Caco-2 (cell line): ENCODE measurements at regions not wholly inside any gene's neighbourhood (a gene's known extent, or its start where the extent isn't known, plus 50 kb on each side); places are given as distances from the start of the nearest gene placed in this dataset.

Source experiments
- BruUV-seq: library from RNA; stranded (reverse); fragments of 400-500 nt; replicated peaks from 2 replicates; lab custom pipeline; 2021; lab: Mats Ljungman, UMichigan
- CTCF ChIA-PET: fragments of 300-600 bp; sonication (Branson Sonifier 250); formaldehyde crosslinking; loops from one replicate; lab custom pipeline; 2022; ENCODE audit warnings: antibody characterized with exemption; lab: Charles Lee
- POLR2A ChIA-PET: fragments of 300-600 bp; sonication (Branson Sonifier 250); formaldehyde crosslinking; loops from one replicate; lab custom pipeline; 2022; ENCODE audit warnings: antibody characterized with exemption; lab: Charles Lee
- DNase-seq, 2 experiments: peaks; one replicate each; pipeline versions ENCODE4 v3.0.0 to v3.0.0-alpha.2; 2020 to 2022
- H3K27me3 ChIP-seq: replicated peaks from 2 replicates; pipeline ENCODE4 v1.6.0; 2011; ENCODE audit warnings: low read length; ENCODE audit not compliant: control insufficient read depth, insufficient read depth
- H3K36me3 ChIP-seq: 2 replicates; pipeline ENCODE4 v1.5.1; 2011; ENCODE audit warnings: low read length; ENCODE audit not compliant: control insufficient read depth, insufficient read depth
- H3K4me1 ChIP-seq: fragments of 250-450 bp; sonication (Bioruptor Pico); 2 replicates; pipeline ENCODE4 v1.5.1; 2020; ENCODE audit warnings: mild to moderate bottlenecking
- H3K4me3 ChIP-seq: 2 replicates; pipeline ENCODE4 v1.5.1; 2011; ENCODE audit warnings: low read depth, mild to moderate bottlenecking, control low read depth, low read length
- H3K9me3 ChIP-seq: fragments of 250-450 bp; sonication (Bioruptor Pico); 2 replicates; pipeline ENCODE4 v1.5.1; 2020; ENCODE audit warnings: mild to moderate bottlenecking, moderate library complexity
- H3K27ac Mint-ChIP-seq: one replicate; pipeline ENCODE4 v1.8.0; 2022; ENCODE audit warnings: mixed read lengths; ENCODE audit not compliant: unreplicated experiment
- H3K27me3 Mint-ChIP-seq: one replicate; pipeline ENCODE4 v1.8.0; 2022; ENCODE audit warnings: mixed read lengths; ENCODE audit not compliant: insufficient read depth, unreplicated experiment
- H3K36me3 Mint-ChIP-seq: one replicate; pipeline ENCODE4 v1.8.0; 2022; ENCODE audit warnings: mild to moderate bottlenecking, mixed read lengths; ENCODE audit not compliant: insufficient read depth, unreplicated experiment
- H3K4me1 Mint-ChIP-seq: one replicate; pipeline ENCODE4 v1.8.0; 2022; ENCODE audit warnings: low read depth, mixed read lengths; ENCODE audit not compliant: unreplicated experiment
- H3K4me3 Mint-ChIP-seq: one replicate; pipeline ENCODE4 v1.8.0; 2022; ENCODE audit warnings: mild to moderate bottlenecking, moderate library complexity, mixed read lengths; ENCODE audit not compliant: unreplicated experiment
- H3K9me3 Mint-ChIP-seq: one replicate; pipeline ENCODE4 v1.8.0; 2022; ENCODE audit warnings: mixed read lengths; ENCODE audit not compliant: unreplicated experiment
- intact Hi-C: fragments of 100-400 bp; cut with micrococcal nuclease; formaldehyde crosslinking; loops from one replicate; pipeline ENCODE4 v1.10.0; 2022; ENCODE audit not compliant: unreplicated experiment
- TF ChIP-seq, protein P1 (sequence below), 2 experiments: fragments of 200-600 bp in 1 of 2; IDR thresholded peaks; 1 replicate in 1 of 2; 2 replicates in 1 of 2; pipeline versions ENCODE4 v1.5.1 to v1.8.0; 2011 to 2022; ENCODE audit warnings: antibody characterized with exemption in 1 of 2, control low read depth in 1 of 2, inconsistent platforms in 1 of 2, low read depth in 1 of 2, low read length in 1 of 2, mild to moderate bottlenecking in 1 of 2, moderate library complexity in 1 of 2; ENCODE audit not compliant: insufficient read depth in 1 of 2, severe bottlenecking in 1 of 2, unreplicated experiment in 1 of 2

DNA sequence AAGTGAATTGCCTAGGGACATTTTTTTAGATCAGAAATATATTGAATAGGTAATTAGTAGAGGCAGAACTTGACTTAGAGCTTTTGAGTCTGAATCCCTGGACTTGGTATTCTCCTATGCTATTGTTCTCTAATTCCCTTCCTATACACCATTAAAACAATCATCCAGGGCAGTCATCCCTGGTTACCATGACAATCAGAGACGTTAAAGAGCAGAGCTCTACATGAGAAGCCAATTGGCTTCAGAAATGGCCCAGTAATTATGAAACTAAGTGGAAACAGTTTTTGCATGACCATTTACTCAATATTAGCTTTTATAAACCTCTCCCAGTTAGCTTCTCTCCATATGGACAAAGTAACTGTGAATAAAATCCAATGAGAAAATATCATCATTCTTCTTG, 182.1 kb upstream of the TP63 start:
- Mint-ChIP-seq H3K9me3 (no peaks in the 10 kb centered on the region), H3K4me1 (no peaks in the 10 kb centered on the region), H3K27me3 (no peaks in the 10 kb centered on the region), H3K27ac (no peak overlapping the region), H3K4me3 (no peak overlapping the region), H3K36me3 (no peaks in the 10 kb centered on the region)
- H3K36me3 ChIP-seq = no peaks in the 10 kb centered on the region
- H3K27me3 ChIP-seq = no peaks in the 10 kb centered on the region
- intact Hi-C loops = no loop called here
- ChIA-PET POLR2A (no interaction called here), CTCF (no interaction called here)
- TF ChIP-seq, protein P1, sequence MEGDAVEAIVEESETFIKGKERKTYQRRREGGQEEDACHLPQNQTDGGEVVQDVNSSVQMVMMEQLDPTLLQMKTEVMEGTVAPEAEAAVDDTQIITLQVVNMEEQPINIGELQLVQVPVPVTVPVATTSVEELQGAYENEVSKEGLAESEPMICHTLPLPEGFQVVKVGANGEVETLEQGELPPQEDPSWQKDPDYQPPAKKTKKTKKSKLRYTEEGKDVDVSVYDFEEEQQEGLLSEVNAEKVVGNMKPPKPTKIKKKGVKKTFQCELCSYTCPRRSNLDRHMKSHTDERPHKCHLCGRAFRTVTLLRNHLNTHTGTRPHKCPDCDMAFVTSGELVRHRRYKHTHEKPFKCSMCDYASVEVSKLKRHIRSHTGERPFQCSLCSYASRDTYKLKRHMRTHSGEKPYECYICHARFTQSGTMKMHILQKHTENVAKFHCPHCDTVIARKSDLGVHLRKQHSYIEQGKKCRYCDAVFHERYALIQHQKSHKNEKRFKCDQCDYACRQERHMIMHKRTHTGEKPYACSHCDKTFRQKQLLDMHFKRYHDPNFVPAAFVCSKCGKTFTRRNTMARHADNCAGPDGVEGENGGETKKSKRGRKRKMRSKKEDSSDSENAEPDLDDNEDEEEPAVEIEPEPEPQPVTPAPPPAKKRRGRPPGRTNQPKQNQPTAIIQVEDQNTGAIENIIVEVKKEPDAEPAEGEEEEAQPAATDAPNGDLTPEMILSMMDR (IDR thresholded peaks at IDR 0.05; ENCODE audit: insufficient read depth in 1 of 2, low read depth in 1 of 2, low read length in 1 of 2, severe bottlenecking in 1 of 2, unreplicated experiment in 1 of 2) = no peak
- no peak overlapping the region for H3K4me3 ChIP-seq
- no peaks in the 10 kb centered on the region for H3K4me1 ChIP-seq
- no peak for DNase-seq
- BruUV-seq = no TSS peak
- H3K9me3 ChIP-seq = no peaks in the 10 kb centered on the region

DNA sequence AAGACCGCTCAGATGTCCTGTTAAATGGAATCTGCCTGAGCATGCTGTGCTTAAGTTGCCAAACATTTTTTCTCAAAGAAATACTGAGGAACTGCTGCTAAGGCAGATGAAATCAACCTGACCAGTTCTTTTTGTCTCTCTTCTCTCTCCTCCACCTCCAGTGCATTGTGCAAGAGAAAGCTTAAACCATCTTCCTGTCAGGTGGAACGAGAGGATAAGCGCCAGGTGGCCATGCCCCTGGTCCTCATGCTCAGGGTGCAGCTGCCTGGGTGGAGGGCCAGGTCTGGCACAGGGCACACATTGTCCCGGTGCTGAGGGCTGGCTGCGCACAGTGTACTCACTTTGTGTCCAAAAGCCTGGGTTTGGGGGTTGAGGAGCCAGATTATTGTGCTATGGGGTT, 176.2 kb upstream of the TP63 start:
- Mint-ChIP-seq H3K9me3 (no peaks in the 10 kb centered on the region), H3K27me3 (no peaks in the 10 kb centered on the region), H3K4me3 (no peak overlapping the region), H3K27ac (no peak overlapping the region), H3K36me3 (no peaks in the 10 kb centered on the region), H3K4me1 (no peaks in the 10 kb centered on the region)
- ChIA-PET POLR2A (no interaction called here), CTCF (no interaction called here)
- Histone ChIP-seq H3K36me3 (no peaks in the 10 kb centered on the region), H3K4me3 (no peak overlapping the region), H3K9me3 (no peaks in the 10 kb centered on the region), H3K27me3 (no peaks in the 10 kb centered on the region), H3K4me1 (no peaks in the 10 kb centered on the region)
- TF ChIP-seq, protein P1 (IDR thresholded peaks at IDR 0.05; ENCODE audit: insufficient read depth in 1 of 2, low read depth in 1 of 2, low read length in 1 of 2, severe bottlenecking in 1 of 2, unreplicated experiment in 1 of 2) = no peak
- DNase-seq = no peak
- intact Hi-C loops = loop anchor here (10.0 kb wide), 1 partner anchor 180 kb away; no protein-coding TSS in a partner anchor
- BruUV-seq = no TSS peak

DNA sequence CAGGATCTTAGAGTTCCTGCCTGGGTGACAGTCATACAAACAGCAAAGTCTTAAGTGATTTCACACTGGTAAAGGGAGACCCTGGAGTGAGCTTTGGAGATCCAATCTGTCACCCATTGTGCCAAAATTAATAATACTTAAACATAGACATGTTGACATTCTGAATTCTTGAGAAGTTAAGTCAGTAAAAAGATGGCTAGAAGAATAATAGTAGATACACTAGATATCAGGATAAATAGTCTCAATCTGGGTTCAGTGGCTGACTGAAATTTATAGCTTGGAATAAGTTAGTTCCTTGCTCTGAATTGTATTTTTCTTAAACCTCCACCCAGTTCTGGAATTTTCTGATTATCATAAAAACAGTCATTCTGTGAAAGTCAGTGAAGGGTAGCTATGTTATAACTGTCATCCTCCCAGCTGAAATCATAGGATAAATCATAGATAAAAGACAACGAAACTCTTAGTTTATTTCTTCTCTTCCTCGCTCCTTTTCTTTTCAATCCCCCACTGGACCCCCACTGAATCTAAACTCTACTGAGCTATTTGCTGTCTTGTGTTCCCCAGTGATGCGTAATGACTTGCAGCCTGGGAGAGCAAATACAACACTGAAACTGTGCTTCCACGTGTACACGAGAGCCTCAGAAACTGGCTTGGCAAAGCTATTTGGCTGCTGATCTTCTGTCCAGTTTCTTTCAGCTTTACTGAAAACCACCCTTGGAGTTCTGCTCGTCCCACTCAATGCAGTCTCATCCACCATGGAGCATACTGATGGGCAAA, 175.4 kb upstream of the TP63 start:
- no peak for DNase-seq
- Histone ChIP-seq H3K9me3 (no peaks in the 10 kb centered on the region), H3K4me1 (no peaks in the 10 kb centered on the region), H3K36me3 (no peaks in the 10 kb centered on the region), H3K27me3 (no peaks in the 10 kb centered on the region), H3K4me3 (no peak overlapping the region)
- no peaks in the 10 kb centered on the region for H3K36me3 Mint-ChIP-seq
- intact Hi-C loops = loop anchor here (10.0 kb wide), 1 partner anchor 181 kb away; no protein-coding TSS in a partner anchor
- BruUV-seq = no TSS peak
- no peaks in the 10 kb centered on the region for H3K4me1 Mint-ChIP-seq
- H3K27ac Mint-ChIP-seq = no peak overlapping the region
- TF ChIP-seq, protein P1 (IDR thresholded peaks at IDR 0.05; ENCODE audit: insufficient read depth in 1 of 2, low read depth in 1 of 2, low read length in 1 of 2, severe bottlenecking in 1 of 2, unreplicated experiment in 1 of 2) = no peak
- H3K9me3 Mint-ChIP-seq = no peaks in the 10 kb centered on the region
- no peak overlapping the region for H3K4me3 Mint-ChIP-seq
- ChIA-PET POLR2A (no interaction called here), CTCF (no interaction called here)
- no peaks in the 10 kb centered on the region for H3K27me3 Mint-ChIP-seq
